ENCODE measurements at regions not wholly inside any gene's neighbourhood (a gene's known extent, or its start where the extent isn't known, plus 50 kb on each side); places are given as distances from the start of the nearest gene placed in this dataset.

DNA sequence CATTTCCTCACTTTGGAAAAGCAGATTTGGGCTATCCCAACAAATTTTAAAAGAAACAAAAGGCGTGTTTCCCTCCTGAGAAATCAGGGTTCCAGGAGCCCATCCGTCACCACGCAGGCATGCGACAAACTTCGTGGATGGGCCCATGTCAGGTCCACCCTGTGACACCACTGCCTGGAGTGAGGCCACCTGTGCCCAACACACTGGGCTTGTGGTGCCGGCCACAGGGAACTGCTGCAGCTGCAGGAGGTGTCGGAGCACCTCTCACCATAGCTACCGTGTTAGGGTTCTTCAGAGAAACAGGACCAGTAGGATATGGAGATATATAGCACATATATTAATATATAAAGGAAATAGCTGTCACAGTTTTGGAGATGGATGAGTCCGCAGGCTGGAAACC lies 53.0 kb upstream of the BCL11B start:
- Mint-ChIP-seq H3K27me3 (ENCODE audit: low read depth) (peaks cover 9% of the 10 kb centered on the region), H3K9me3 (no peaks in the 10 kb centered on the region), H3K36me3 (ENCODE audit: insufficient read depth in 1 of 3, low read depth in 3 of 3) (no peaks in the 10 kb centered on the region; a peak in 1 of 7 replicates), H3K4me3 (no peak overlapping the region), H3K4me1 (peaks cover 5 to 8% of the 10 kb centered on the region in 2 experiments; a peak in 2 of 4 replicates), H3K27ac (no peak overlapping the region)
- no peak for DNase-seq
- Histone ChIP-seq H3K56ac (ENCODE audit: insufficient read length, low read depth, low read length) (no peak overlapping the region), H2BK15ac (ENCODE audit: low read depth, low read length) (no peak overlapping the region), H3K14ac (ENCODE audit: insufficient read depth, low read length) (no peak overlapping the region), H4K5ac (ENCODE audit: insufficient read length, low read depth, low read length) (no peak overlapping the region), H3K4ac (ENCODE audit: low read depth, low read length) (no peak overlapping the region), H3K9me3 (ENCODE audit: control insufficient read depth, low read depth, low read length) (no peaks in the 10 kb centered on the region), H2AK5ac (ENCODE audit: insufficient read length, low read length) (no peak overlapping the region), H2AFZ (ENCODE audit: low read length) (no peak overlapping the region), H3K18ac (ENCODE audit: insufficient read length, low read depth, low read length) (no peak overlapping the region), H3K27ac (ENCODE audit: insufficient read length, low read depth, low read length) (no peak overlapping the region), H4K20me1 (ENCODE audit: control insufficient read depth, insufficient read depth, insufficient read length) (no peaks in the 10 kb centered on the region), H3K23ac (ENCODE audit: insufficient read length, low read depth, low read length) (no peak overlapping the region), H2BK12ac (ENCODE audit: insufficient read length, low read depth, low read length) (no peak overlapping the region), H3T11ph (ENCODE audit: low read length) (no peak overlapping the region), H2BK120ac (ENCODE audit: low read depth, low read length, poor library complexity, severe bottlenecking) (no peak overlapping the region), H2BK5ac (ENCODE audit: insufficient read length, low read length) (no peak overlapping the region), H3K9ac (ENCODE audit: extremely low read depth, insufficient read length, low read length) (no peak overlapping the region), H4K91ac (ENCODE audit: insufficient read length, low read depth, low read length) (no peak overlapping the region), H3K79me2 (ENCODE audit: insufficient read depth, low read length) (no peaks in the 10 kb centered on the region), H2BK20ac (ENCODE audit: low read depth, low read length, poor library complexity, severe bottlenecking) (no peak overlapping the region), H3K27me3 (ENCODE audit: insufficient read depth, low read length) (no peaks in the 10 kb centered on the region), H3K4me2 (ENCODE audit: insufficient read depth, insufficient read length, low read length) (no peak overlapping the region), H3K23me2 (ENCODE audit: insufficient read length, low read depth, low read length, poor library complexity, severe bottlenecking) (no peaks in the 10 kb centered on the region), H4K8ac (replicated peaks; ENCODE audit: insufficient read length, low read depth, low read length) (no peak overlapping the region), H3K79me1 (ENCODE audit: insufficient read depth, low read depth, low read length, poor library complexity, severe bottlenecking) (no peaks in the 10 kb centered on the region), H3K4me1 (ENCODE audit: insufficient read depth, low read length) (no peaks in the 10 kb centered on the region)
- WGBS (ENCODE audit: extremely low coverage, insufficient read length, low lambda C conversion rate) = no CpG with 5 or more reads among the region's 9 CpGs
- TF ChIP-seq, protein P1, sequence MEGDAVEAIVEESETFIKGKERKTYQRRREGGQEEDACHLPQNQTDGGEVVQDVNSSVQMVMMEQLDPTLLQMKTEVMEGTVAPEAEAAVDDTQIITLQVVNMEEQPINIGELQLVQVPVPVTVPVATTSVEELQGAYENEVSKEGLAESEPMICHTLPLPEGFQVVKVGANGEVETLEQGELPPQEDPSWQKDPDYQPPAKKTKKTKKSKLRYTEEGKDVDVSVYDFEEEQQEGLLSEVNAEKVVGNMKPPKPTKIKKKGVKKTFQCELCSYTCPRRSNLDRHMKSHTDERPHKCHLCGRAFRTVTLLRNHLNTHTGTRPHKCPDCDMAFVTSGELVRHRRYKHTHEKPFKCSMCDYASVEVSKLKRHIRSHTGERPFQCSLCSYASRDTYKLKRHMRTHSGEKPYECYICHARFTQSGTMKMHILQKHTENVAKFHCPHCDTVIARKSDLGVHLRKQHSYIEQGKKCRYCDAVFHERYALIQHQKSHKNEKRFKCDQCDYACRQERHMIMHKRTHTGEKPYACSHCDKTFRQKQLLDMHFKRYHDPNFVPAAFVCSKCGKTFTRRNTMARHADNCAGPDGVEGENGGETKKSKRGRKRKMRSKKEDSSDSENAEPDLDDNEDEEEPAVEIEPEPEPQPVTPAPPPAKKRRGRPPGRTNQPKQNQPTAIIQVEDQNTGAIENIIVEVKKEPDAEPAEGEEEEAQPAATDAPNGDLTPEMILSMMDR (conservative IDR thresholded peaks at IDR 0.05) = no peak
